ENCODE measurements at regions not wholly inside any gene's neighbourhood (a gene's known extent, or its start where the extent isn't known, plus 50 kb on each side); places are given as distances from the start of the nearest gene placed in this dataset.
"Not testable (repeated sequence)": the region's sequence is repeated elsewhere in the genome, so short reads cannot be mapped to it uniquely, and the experiment has no call there.

GRCh38 chr9:67058898-67059715 lies 66.8 kb upstream of the SPATA31A3 start:
- TF ChIP-seq POLR2AphosphoS2 (conservative IDR thresholded peaks at IDR 0.05; ENCODE audit: low read length); ZFP36 (IDR thresholded peaks at IDR 0.05; ENCODE audit: borderline replicate concordance, partially characterized antibody); RCOR1 (IDR thresholded peaks at IDR 0.05; ENCODE audit: low read depth, low read length); CTCF (IDR thresholded peaks at IDR 0.05); ELK1 (IDR thresholded peaks at IDR 0.05; ENCODE audit: low read depth, low read length); POLR2A (IDR thresholded peaks at IDR 0.05; ENCODE audit: low read length); NPAS2 (CRISPR knock-in tag; IDR thresholded peaks at IDR 0.05; ENCODE audit: borderline replicate concordance); JUN (IDR thresholded peaks at IDR 0.05); REST (IDR thresholded peaks at IDR 0.05); BHLHE40 (IDR thresholded peaks at IDR 0.05; ENCODE audit: low read depth, low read length); MYC (IDR thresholded peaks at IDR 0.05; ENCODE audit: borderline replicate concordance, low read length); CEBPB (IDR thresholded peaks at IDR 0.05); FOSB (CRISPR knock-in tag; IDR thresholded peaks at IDR 0.05): not testable (repeated sequence)
